GM12891 (cell line): ENCODE measurements at regions not wholly inside any gene's neighbourhood (a gene's known extent, or its start where the extent isn't known, plus 50 kb on each side); places are given as distances from the start of the nearest gene placed in this dataset.

Source experiments
- POLR2A ChIP-seq: IDR thresholded peaks from 2 replicates; pipeline ENCODE4 v1.6.1; 2011; ENCODE audit warnings: low read depth, low read length, control low read depth
- POLR2AphosphoS5 ChIP-seq: IDR thresholded peaks from 2 replicates; pipeline ENCODE4 v1.6.1; 2011; ENCODE audit warnings: low read depth, low read length, control low read depth
- SPI1 ChIP-seq: IDR thresholded peaks from 2 replicates; pipeline ENCODE4 v1.6.1; 2011; ENCODE audit warnings: low read depth, low read length, control low read depth
- TAF1 ChIP-seq: IDR thresholded peaks from 2 replicates; pipeline ENCODE4 v1.6.1; 2011; ENCODE audit warnings: low read depth, low read length, control low read depth

DNA sequence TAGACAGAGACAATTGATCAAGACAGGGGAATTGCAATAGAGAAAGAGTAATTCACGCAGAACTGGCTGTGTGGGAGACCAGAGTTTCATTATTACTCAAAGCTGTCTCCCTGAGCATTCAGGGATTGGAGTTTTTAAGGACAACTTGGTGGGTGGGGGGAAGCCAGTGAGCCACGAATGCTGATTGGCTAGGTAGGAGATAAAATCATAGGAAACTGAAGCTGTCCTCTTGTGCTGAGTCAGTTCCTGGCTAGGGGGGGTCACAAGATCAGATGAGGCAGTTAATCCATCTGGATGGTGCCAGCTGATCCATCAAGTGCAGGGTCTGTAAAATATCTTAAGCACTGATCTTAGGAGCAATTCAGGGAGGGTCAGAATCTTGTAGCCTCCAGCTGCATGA is 358.6 kb downstream of the GPM6A start:
- TF ChIP-seq TAF1 = no peak
- TF ChIP-seq POLR2AphosphoS5 = no peak
- TF ChIP-seq SPI1 = no peak
- TF ChIP-seq POLR2A = no peak
